ENCODE measurements at regions not wholly inside any gene's neighbourhood (a gene's known extent, or its start where the extent isn't known, plus 50 kb on each side); places are given as distances from the start of the nearest gene placed in this dataset.

DNA sequence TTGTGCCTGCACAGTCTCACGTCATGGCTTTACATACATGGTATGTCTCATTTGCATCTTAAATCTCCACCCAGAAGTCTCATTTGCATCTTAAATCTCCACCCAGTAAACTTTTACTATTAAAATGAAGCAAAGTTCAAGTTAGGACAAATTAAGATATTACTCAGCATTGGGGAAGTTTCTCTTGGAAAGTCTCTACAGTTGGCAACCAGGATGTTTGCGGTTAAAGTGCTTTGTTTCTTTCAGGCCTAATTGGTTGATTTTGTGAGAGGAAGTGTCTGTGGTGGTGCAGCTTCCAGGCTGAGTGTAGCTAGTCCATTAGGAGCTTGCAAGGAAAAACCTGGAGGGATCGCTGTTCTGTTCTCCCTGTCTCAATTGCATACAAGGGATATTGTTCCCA lies 1373.3 kb upstream of the GOT2 start (continued):
- TF ChIP-seq, protein P1, sequence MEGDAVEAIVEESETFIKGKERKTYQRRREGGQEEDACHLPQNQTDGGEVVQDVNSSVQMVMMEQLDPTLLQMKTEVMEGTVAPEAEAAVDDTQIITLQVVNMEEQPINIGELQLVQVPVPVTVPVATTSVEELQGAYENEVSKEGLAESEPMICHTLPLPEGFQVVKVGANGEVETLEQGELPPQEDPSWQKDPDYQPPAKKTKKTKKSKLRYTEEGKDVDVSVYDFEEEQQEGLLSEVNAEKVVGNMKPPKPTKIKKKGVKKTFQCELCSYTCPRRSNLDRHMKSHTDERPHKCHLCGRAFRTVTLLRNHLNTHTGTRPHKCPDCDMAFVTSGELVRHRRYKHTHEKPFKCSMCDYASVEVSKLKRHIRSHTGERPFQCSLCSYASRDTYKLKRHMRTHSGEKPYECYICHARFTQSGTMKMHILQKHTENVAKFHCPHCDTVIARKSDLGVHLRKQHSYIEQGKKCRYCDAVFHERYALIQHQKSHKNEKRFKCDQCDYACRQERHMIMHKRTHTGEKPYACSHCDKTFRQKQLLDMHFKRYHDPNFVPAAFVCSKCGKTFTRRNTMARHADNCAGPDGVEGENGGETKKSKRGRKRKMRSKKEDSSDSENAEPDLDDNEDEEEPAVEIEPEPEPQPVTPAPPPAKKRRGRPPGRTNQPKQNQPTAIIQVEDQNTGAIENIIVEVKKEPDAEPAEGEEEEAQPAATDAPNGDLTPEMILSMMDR (IDR thresholded peaks at IDR 0.05), result no peak
- TF ChIP-seq SREBF2 (IDR thresholded peaks at IDR 0.05), result no peak

DNA sequence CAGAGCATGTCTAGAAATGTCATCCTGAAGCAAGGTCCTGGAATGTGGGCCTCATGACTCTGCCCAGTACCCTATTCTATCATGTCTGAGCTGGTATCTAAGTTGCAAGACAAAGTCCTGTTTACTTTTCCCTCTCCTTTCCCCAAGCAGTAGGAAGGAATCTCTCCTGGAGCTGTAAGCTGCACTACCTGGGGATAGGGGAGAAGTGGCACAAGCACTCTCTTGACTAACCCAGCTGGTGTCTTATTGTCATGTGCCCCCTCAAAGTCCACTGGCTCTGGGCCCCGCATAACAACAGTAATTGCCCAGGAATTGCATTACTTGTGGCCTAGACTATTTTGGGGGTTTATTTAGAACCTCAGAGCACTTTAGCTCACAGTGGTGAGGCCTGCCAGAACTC lies 1366.3 kb upstream of the GOT2 start:
- no peak for ATAC-seq
- no peak for DNase-seq (ENCODE audit: low read depth in 1 of 2, low spot score in 1 of 2)
- TF ChIP-seq ZFP36 (IDR thresholded peaks at IDR 0.05; ENCODE audit: borderline replicate concordance, partially characterized antibody) (no peak), HEYL (CRISPR knock-in tag; IDR thresholded peaks at IDR 0.05) (no peak), PBX3 (IDR thresholded peaks at IDR 0.05) (no peak), GATA3 (IDR thresholded peaks at IDR 0.05; ENCODE audit: borderline replicate concordance) (no peak), NPAS2 (CRISPR knock-in tag; IDR thresholded peaks at IDR 0.05; ENCODE audit: borderline replicate concordance) (no peak), JUN (IDR thresholded peaks at IDR 0.05) (no peak), TP53 (CRISPR knock-in tag; IDR thresholded peaks at IDR 0.05) (no peak), NFE2L2 (conservative IDR thresholded peaks at IDR 0.05; ENCODE audit: low read length) (no peak), CBX2 (IDR thresholded peaks at IDR 0.05; ENCODE audit: borderline replicate concordance, low read depth) (no peak)
- TF ChIP-seq, protein P2, sequence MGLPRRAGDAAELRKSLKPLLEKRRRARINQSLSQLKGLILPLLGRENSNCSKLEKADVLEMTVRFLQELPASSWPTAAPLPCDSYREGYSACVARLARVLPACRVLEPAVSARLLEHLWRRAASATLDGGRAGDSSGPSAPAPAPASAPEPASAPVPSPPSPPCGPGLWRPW (IDR thresholded peaks at IDR 0.05), result no peak
- no peak overlapping the region for H3K4me3 ChIP-seq
- no peaks in the 10 kb centered on the region for H3K4me1 ChIP-seq
- H3K27ac ChIP-seq, result no peak overlapping the region
- H3K9me3 ChIP-seq, result 0 out of 3 replicates have a peak, but pooled peaks cover 5% of the 10 kb centered on the region
- WGBS (ENCODE audit: missing lambda C conversion rate), result 67% methylated on average over 1 of the region's 1 CpG
- ChIA-PET POLR2A (no interaction called here), CTCF (no interaction called here)
- no peak for FAIRE-seq
- no peak overlapping the region for H3K4me2 ChIP-seq

- no peak overlapping the region for H3K27ac ChIP-seq
- no peak overlapping the region for H3K4me2 ChIP-seq
- POLR2A ChIA-PET, result no interaction called here
- H3K9me3 ChIP-seq, result no peaks in the 10 kb centered on the region
- DNase-seq (ENCODE audit: low read depth in 1 of 2, low spot score in 1 of 2), result no peak
- H3K4me1 ChIP-seq, result no peaks in the 10 kb centered on the region
- no peak for FAIRE-seq
- ATAC-seq, result no peak
- TF ChIP-seq CHD4 (IDR thresholded peaks at IDR 0.05; ENCODE audit: borderline replicate concordance) (no peak), RAD21 (conservative IDR thresholded peaks at IDR 0.05 in 1 of 2, IDR thresholded peaks at IDR 0.05 in 1 of 2) (no peak), KDM5A (IDR thresholded peaks at IDR 0.05) (no peak), ZFP36 (IDR thresholded peaks at IDR 0.05; ENCODE audit: borderline replicate concordance, partially characterized antibody) (no peak), TFCP2L1 (CRISPR knock-in tag; IDR thresholded peaks at IDR 0.05) (no peak)
- TF ChIP-seq, protein P3, sequence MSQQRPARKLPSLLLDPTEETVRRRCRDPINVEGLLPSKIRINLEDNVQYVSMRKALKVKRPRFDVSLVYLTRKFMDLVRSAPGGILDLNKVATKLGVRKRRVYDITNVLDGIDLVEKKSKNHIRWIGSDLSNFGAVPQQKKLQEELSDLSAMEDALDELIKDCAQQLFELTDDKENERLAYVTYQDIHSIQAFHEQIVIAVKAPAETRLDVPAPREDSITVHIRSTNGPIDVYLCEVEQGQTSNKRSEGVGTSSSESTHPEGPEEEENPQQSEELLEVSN (IDR thresholded peaks at IDR 0.05; ENCODE audit: borderline replicate concordance, low read depth), result no peak
- TF ChIP-seq, protein P2 (IDR thresholded peaks at IDR 0.05), result no peak
- TF ChIP-seq, protein P4, sequence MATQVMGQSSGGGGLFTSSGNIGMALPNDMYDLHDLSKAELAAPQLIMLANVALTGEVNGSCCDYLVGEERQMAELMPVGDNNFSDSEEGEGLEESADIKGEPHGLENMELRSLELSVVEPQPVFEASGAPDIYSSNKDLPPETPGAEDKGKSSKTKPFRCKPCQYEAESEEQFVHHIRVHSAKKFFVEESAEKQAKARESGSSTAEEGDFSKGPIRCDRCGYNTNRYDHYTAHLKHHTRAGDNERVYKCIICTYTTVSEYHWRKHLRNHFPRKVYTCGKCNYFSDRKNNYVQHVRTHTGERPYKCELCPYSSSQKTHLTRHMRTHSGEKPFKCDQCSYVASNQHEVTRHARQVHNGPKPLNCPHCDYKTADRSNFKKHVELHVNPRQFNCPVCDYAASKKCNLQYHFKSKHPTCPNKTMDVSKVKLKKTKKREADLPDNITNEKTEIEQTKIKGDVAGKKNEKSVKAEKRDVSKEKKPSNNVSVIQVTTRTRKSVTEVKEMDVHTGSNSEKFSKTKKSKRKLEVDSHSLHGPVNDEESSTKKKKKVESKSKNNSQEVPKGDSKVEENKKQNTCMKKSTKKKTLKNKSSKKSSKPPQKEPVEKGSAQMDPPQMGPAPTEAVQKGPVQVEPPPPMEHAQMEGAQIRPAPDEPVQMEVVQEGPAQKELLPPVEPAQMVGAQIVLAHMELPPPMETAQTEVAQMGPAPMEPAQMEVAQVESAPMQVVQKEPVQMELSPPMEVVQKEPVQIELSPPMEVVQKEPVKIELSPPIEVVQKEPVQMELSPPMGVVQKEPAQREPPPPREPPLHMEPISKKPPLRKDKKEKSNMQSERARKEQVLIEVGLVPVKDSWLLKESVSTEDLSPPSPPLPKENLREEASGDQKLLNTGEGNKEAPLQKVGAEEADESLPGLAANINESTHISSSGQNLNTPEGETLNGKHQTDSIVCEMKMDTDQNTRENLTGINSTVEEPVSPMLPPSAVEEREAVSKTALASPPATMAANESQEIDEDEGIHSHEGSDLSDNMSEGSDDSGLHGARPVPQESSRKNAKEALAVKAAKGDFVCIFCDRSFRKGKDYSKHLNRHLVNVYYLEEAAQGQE (IDR thresholded peaks at IDR 0.05), result no peak
- CTCF ChIA-PET, result no interaction called here
- 80% methylated on average over 3 of the region's 3 CpGs for WGBS (ENCODE audit: missing lambda C conversion rate)
- H3K4me3 ChIP-seq, result no peak overlapping the region
These were observed 1357.4 kb upstream of the GOT2 start for GRCh38 chr16:60091529-60091928.
